A549 (cell line): ENCODE measurements at regions not wholly inside any gene's neighbourhood (a gene's known extent, or its start where the extent isn't known, plus 50 kb on each side); places are given as distances from the start of the nearest gene placed in this dataset.

Experiments
- ATAC-seq, 2 experiments: fragments of 200-7000 bp in 1 of 2; fragments of >200 bp in 1 of 2; cut with Nextera tagmentation in 1 of 2; cut with Tn5 transposase in 1 of 2; 3 replicates each; pipeline versions ENCODE4 v1.8.0 to v1.9.1; 2018 to 2020; ENCODE audit warnings: mild to moderate bottlenecking in 1 of 2, moderate library complexity in 1 of 2
- CTCF ChIA-PET: fragments of 300-600 bp; sonication (Branson Sonifier 250); formaldehyde crosslinking; extraction: SDS; loops from one replicate; lab custom pipeline; 2021; ENCODE audit warnings: antibody characterized with exemption, inconsistent platforms; lab: Yijun Ruan, JAX
- POLR2A ChIA-PET: fragments of 350-600 bp; formaldehyde crosslinking; extraction: SDS; loops from one replicate; lab custom pipeline; 2021; ENCODE audit warnings: antibody characterized with exemption, inconsistent platforms; lab: Yijun Ruan, JAX
- DNase-seq, 2 experiments: peaks; one replicate each; pipeline versions ENCODE4 v3.0.0 to v3.0.0-alpha.2; 2011 to 2016; ENCODE audit warnings: low read depth in 1 of 2, low spot score in 1 of 2
- FAIRE-seq: peaks from 2 replicates; lab custom pipeline; 2011; peaks lifted over from hg19 to GRCh38; lab: Jason Lieb, UNC
- H3K27ac ChIP-seq, 2 experiments: fragments of >200 bp; sonication (Bioruptor Twin); formaldehyde crosslinking; 3 replicates each; pipeline ENCODE4 v1.5.1; 2016 to 2017
- H3K4me1 ChIP-seq: fragments of >200 bp; sonication (Bioruptor Twin); formaldehyde crosslinking; 3 replicates; pipeline ENCODE4 v1.6.1; 2016
- H3K4me2 ChIP-seq: fragments of >200 bp; sonication (Bioruptor Twin); formaldehyde crosslinking; 3 replicates; pipeline ENCODE4 v1.6.1; 2016
- H3K4me3 ChIP-seq: fragments of >200 bp; sonication (Bioruptor Twin); formaldehyde crosslinking; 3 replicates; pipeline ENCODE4 v1.5.1; 2016
- H3K9me3 ChIP-seq: fragments of >200 bp; sonication (Bioruptor Twin); formaldehyde crosslinking; 3 replicates; pipeline ENCODE4 v1.6.1; 2016
- CBX8 ChIP-seq: fragments of 200-600 bp; sonication (generic); IDR thresholded peaks from 2 replicates; pipeline ENCODE4 v1.6.1; 2016
- FOXS1 ChIP-seq: fragments of 250-450 bp; sonication (Bioruptor Pico); IDR thresholded peaks from 2 replicates; pipeline ENCODE4 v1.5.0; 2020; ENCODE audit warnings: mild to moderate bottlenecking, moderate library complexity
- JUNB ChIP-seq: fragments of >200 bp; sonication (Bioruptor Twin); formaldehyde crosslinking; IDR thresholded peaks from 2 replicates; pipeline ENCODE4 v1.6.1; 2016
- KDM1A ChIP-seq: fragments of 200-600 bp; sonication (generic); IDR thresholded peaks from 2 replicates; pipeline ENCODE4 v1.6.1; 2016; ENCODE audit warnings: low read depth, mild to moderate bottlenecking
- MYC ChIP-seq: IDR thresholded peaks from 2 replicates; pipeline ENCODE4 v1.6.1; 2012; ENCODE audit warnings: mild to moderate bottlenecking, inconsistent platforms, low read length, improper control_type of control experiment, borderline replicate concordance
- NR3C1 ChIP-seq: fragments of >200 bp; sonication (Bioruptor Twin); formaldehyde crosslinking; IDR thresholded peaks from 3 replicates; pipeline ENCODE4 v1.6.1; 2017
- RARB ChIP-seq: fragments of 250-450 bp; sonication (Bioruptor Pico); IDR thresholded peaks from 2 replicates; pipeline ENCODE4 v1.8.0; 2021; ENCODE audit warnings: mild to moderate bottlenecking, moderate library complexity
- RNF2 ChIP-seq: fragments of 200-600 bp; sonication (generic); IDR thresholded peaks from 2 replicates; pipeline ENCODE4 v1.6.1; 2016; ENCODE audit warnings: low read depth, mild to moderate bottlenecking, antibody characterized with exemption, moderate library complexity, borderline replicate concordance
- ZC3H11A ChIP-seq: fragments of 450-650 bp; IDR thresholded peaks from 2 replicates; pipeline ENCODE4 v1.6.1; 2014; ENCODE audit warnings: antibody characterized with exemption, mild to moderate bottlenecking
- WGBS: methylation state at CpG from one replicate; pipeline ENCODE4 v1.1.6; 2017; ENCODE audit errors: missing lambda C conversion rate; 5-methylcytosine and 5-hydroxymethylcytosine counted together
- TF ChIP-seq, protein P1 (sequence below): fragments of >200 bp; sonication (Bioruptor Twin); formaldehyde crosslinking; IDR thresholded peaks from 2 replicates; pipeline ENCODE4 v1.6.1; 2016
- TF ChIP-seq, protein P2 (sequence below): fragments of 200-600 bp; sonication (generic); IDR thresholded peaks from 2 replicates; pipeline ENCODE4 v1.6.1; 2016; ENCODE audit warnings: antibody characterized with exemption, mild to moderate bottlenecking, moderate library complexity
- TF ChIP-seq, protein P3 (sequence below): fragments of 450-650 bp; IDR thresholded peaks from 2 replicates; pipeline ENCODE4 v1.6.1; 2014; ENCODE audit warnings: antibody characterized with exemption
- TF ChIP-seq, protein P4 (sequence below): fragments of >200 bp; sonication (Bioruptor Twin); formaldehyde crosslinking; IDR thresholded peaks from 3 replicates; pipeline ENCODE4 v1.6.1; 2016

DNA sequence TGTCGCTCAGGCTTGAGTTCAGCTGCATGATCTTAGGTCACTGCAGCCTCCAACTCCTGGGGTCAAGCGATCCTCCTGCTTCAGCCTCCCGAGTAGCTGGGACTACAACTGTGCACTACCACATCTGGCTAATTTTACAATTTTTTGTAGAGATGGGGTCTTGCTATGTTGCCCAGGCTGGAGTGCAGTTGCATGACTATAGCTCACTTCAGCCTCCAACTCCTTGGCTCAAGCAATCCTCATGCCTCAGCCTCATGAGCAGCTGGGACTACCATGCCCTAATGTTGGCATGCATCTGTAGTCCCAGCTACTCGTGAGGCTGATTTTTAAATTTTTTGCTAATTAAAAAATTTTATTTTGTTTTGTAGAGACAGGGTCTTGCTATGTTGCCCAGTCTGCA, 101.9 kb upstream of the NPTX2 start:
- CTCF ChIA-PET = interaction anchor here (1.3 kb wide), 1 partner anchor 143 kb away, joined by 3 read pairs; no protein-coding TSS in a partner anchor
- H3K4me1 ChIP-seq = no peaks in the 10 kb centered on the region
- TF ChIP-seq RNF2 (no peak), JUNB (no peak), CBX8 (no peak)
- TF ChIP-seq, protein P1, sequence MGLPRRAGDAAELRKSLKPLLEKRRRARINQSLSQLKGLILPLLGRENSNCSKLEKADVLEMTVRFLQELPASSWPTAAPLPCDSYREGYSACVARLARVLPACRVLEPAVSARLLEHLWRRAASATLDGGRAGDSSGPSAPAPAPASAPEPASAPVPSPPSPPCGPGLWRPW = no peak
- no peak overlapping the region for H3K27ac ChIP-seq
- POLR2A ChIA-PET = no interaction called here
- no peaks in the 10 kb centered on the region for H3K9me3 ChIP-seq
- 47% methylated on average over 4 of the region's 4 CpGs for whole genome bisulfite sequencing
- FAIRE-seq = no peak
- no peak overlapping the region for H3K4me3 ChIP-seq
- no peak for ATAC-seq
- no peak overlapping the region for H3K4me2 ChIP-seq
- DNase-seq = no peak

DNA sequence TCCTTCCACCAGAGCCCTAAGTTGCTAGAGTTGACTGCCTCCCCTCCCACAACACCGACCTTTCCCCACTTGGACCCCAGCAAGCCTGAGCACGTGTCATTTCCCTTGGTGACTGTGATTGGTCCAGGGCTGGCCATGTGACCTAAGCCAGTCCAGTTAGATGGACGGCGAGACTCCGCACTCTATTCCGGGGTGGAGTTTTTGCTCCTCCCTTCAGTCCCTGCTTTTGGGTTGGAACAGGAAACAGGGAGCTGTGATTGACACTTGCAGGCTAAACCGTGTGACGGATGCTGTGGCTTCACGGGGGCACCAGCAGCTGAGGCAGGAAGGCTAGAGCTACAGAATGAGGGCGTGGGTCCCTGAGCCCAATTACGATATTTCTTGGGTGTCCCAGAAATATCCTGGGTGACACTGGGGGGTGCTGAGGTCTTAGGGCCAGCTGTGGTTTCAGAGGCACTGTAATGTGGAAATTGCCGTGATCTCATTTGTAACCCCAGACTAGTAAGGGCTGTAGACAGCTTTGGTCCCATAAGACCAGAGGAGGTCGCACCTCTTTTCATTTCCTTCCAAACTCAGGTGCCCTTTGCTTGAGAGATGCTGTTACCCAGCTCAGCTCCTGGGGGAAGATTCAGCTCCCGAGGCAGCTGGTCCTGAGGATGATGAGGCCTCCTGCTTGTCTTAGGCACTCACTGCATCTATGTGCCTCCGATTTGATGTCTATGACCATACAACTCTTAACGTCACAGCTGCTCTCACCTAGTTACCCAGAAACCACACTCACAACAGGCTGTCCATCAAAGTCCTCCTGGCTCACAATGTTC, 102.7 kb upstream of the NPTX2 start:
- Histone ChIP-seq H3K4me1 (no peaks in the 10 kb centered on the region), H3K9me3 (no peaks in the 10 kb centered on the region), H3K4me2 (no peak overlapping the region), H3K4me3 (no peak overlapping the region), H3K27ac (no peak overlapping the region)
- DNase-seq = no peak
- peak; percentile 46 to 50; a peak in 3 of 6 replicates for ATAC-seq
- FAIRE-seq = no peak
- TF ChIP-seq FOXS1 (CRISPR knock-in tag) = no peak
- TF ChIP-seq, protein P2, sequence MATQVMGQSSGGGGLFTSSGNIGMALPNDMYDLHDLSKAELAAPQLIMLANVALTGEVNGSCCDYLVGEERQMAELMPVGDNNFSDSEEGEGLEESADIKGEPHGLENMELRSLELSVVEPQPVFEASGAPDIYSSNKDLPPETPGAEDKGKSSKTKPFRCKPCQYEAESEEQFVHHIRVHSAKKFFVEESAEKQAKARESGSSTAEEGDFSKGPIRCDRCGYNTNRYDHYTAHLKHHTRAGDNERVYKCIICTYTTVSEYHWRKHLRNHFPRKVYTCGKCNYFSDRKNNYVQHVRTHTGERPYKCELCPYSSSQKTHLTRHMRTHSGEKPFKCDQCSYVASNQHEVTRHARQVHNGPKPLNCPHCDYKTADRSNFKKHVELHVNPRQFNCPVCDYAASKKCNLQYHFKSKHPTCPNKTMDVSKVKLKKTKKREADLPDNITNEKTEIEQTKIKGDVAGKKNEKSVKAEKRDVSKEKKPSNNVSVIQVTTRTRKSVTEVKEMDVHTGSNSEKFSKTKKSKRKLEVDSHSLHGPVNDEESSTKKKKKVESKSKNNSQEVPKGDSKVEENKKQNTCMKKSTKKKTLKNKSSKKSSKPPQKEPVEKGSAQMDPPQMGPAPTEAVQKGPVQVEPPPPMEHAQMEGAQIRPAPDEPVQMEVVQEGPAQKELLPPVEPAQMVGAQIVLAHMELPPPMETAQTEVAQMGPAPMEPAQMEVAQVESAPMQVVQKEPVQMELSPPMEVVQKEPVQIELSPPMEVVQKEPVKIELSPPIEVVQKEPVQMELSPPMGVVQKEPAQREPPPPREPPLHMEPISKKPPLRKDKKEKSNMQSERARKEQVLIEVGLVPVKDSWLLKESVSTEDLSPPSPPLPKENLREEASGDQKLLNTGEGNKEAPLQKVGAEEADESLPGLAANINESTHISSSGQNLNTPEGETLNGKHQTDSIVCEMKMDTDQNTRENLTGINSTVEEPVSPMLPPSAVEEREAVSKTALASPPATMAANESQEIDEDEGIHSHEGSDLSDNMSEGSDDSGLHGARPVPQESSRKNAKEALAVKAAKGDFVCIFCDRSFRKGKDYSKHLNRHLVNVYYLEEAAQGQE = no peak
- TF ChIP-seq, protein P3, sequence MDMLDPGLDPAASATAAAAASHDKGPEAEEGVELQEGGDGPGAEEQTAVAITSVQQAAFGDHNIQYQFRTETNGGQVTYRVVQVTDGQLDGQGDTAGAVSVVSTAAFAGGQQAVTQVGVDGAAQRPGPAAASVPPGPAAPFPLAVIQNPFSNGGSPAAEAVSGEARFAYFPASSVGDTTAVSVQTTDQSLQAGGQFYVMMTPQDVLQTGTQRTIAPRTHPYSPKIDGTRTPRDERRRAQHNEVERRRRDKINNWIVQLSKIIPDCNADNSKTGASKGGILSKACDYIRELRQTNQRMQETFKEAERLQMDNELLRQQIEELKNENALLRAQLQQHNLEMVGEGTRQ = peak; percentile 63
- TF ChIP-seq NR3C1 = no peak
- TF ChIP-seq KDM1A = no peak
- no peak for TF ChIP-seq ZC3H11A
- POLR2A ChIA-PET = no interaction called here
- whole genome bisulfite sequencing = 49% methylated on average over 15 of the region's 16 CpGs
- CTCF ChIA-PET = no interaction called here

DNA sequence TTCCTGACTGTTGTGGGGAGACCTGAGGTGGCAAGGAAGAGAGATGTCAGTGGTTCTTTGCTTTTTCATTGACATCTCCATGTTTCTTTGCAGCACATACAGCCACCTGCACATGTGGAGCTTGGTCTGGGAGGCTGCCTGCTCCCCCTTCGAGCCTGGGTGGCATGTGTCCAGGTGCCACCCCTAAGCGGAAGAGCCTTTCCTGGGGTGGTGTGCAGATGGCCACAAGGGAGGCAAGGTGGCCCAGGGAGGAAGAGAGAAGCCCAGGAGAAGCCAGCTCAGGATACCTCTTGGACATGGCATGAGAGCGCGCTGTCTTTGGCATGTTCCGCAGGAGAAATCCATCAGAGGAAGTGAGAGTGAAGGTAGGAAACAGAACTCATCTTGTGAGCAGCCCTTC, 105.9 kb upstream of the NPTX2 start:
- Histone ChIP-seq H3K9me3 (peaks cover 5% of the 10 kb centered on the region; the same call in 1 of the 3 replicates), H3K4me1 (no peaks in the 10 kb centered on the region), H3K4me2 (no peak overlapping the region), H3K4me3 (no peak overlapping the region), H3K27ac (no peak overlapping the region)
- WGBS = 79% methylated on average over 5 of the region's 5 CpGs
- ChIA-PET POLR2A (no interaction called here), CTCF (no interaction called here)
- TF ChIP-seq KDM1A (no peak), RARB (CRISPR knock-in tag) (no peak), MYC (no peak)
- TF ChIP-seq, protein P4, sequence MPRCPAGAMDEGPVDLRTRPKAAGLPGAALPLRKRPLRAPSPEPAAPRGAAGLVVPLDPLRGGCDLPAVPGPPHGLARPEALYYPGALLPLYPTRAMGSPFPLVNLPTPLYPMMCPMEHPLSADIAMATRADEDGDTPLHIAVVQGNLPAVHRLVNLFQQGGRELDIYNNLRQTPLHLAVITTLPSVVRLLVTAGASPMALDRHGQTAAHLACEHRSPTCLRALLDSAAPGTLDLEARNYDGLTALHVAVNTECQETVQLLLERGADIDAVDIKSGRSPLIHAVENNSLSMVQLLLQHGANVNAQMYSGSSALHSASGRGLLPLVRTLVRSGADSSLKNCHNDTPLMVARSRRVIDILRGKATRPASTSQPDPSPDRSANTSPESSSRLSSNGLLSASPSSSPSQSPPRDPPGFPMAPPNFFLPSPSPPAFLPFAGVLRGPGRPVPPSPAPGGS = no peak
- ATAC-seq = no peak
- no peak for DNase-seq
- no peak for FAIRE-seq
